Cardiac muscle cell (in vitro differentiated cells and primary cell): ENCODE measurements at regions not wholly inside any gene's neighbourhood (a gene's known extent, or its start where the extent isn't known, plus 50 kb on each side); places are given as distances from the start of the nearest gene placed in this dataset.

ENCODE experiments used
- DNase-seq, 2 donors: peaks; one replicate each; pipeline versions ENCODE4 v3.0.0 to v3.0.0-alpha.2; 2010 to 2017; ENCODE audit warnings: low read depth in 1 of 2, low spot score in 1 of 2
- H3K27ac ChIP-seq: fragments of 200-600 bp; sonication (generic); 2 replicates; pipeline ENCODE4 v1.5.1; 2016
- H3K27me3 ChIP-seq: fragments of 200-600 bp; sonication (generic); 2 replicates; pipeline ENCODE4 v1.6.0; 2016; ENCODE audit warnings: control low read depth
- H3K36me3 ChIP-seq: fragments of 200-600 bp; sonication (generic); 2 replicates; pipeline ENCODE4 v1.5.1; 2016; ENCODE audit warnings: control low read depth
- H3K4me1 ChIP-seq: fragments of 200-600 bp; sonication (generic); 2 replicates; pipeline ENCODE4 v1.8.1; 2017; ENCODE audit warnings: low read depth, mild to moderate bottlenecking, mixed run types
- H3K4me3 ChIP-seq: fragments of 200-600 bp; sonication (generic); 2 replicates; pipeline ENCODE4 v1.5.1; 2016; ENCODE audit warnings: mild to moderate bottlenecking
- H3K9me3 ChIP-seq: fragments of 200-600 bp; sonication (generic); 2 replicates; pipeline ENCODE4 v1.5.1; 2017; ENCODE audit warnings: low read depth, mild to moderate bottlenecking, control low read depth
- CTCF ChIP-seq: IDR thresholded peaks from 2 replicates; pipeline ENCODE4 v1.5.1; 2012; ENCODE audit warnings: low read depth, mild to moderate bottlenecking, low read length

- no peak overlapping the region for H3K27ac ChIP-seq
- H3K4me3 ChIP-seq: no peak overlapping the region
- H3K9me3 ChIP-seq: no peaks in the 10 kb centered on the region
- no peak for TF ChIP-seq CTCF
- DNase-seq: no peak
- H3K36me3 ChIP-seq: no peaks in the 10 kb centered on the region
- no peaks in the 10 kb centered on the region for H3K4me1 ChIP-seq
- H3K27me3 ChIP-seq: no peaks in the 10 kb centered on the region
These were observed 273.8 kb downstream of the RPS6KC1 start for GRCh38 chr1:213324859-213325258.

GRCh38 chr1:213325482-213325881, 274.4 kb downstream of the RPS6KC1 start:
- Histone ChIP-seq H3K9me3 (no peaks in the 10 kb centered on the region), H3K27ac (no peak overlapping the region), H3K27me3 (no peaks in the 10 kb centered on the region), H3K4me1 (no peaks in the 10 kb centered on the region), H3K4me3 (no peak overlapping the region), H3K36me3 (no peaks in the 10 kb centered on the region)
- DNase-seq: no peak
- TF ChIP-seq CTCF: no peak

- TF ChIP-seq CTCF: no peak
- no peaks in the 10 kb centered on the region for H3K36me3 ChIP-seq
- no peaks in the 10 kb centered on the region for H3K9me3 ChIP-seq
- no peaks in the 10 kb centered on the region for H3K27me3 ChIP-seq
- no peak overlapping the region for H3K27ac ChIP-seq
- no peak overlapping the region for H3K4me3 ChIP-seq
- no peaks in the 10 kb centered on the region for H3K4me1 ChIP-seq
- DNase-seq: peak in 1 of 2 donors; percentile 3
These were observed 275.4 kb downstream of the RPS6KC1 start for GRCh38 chr1:213326281-213327016.

- Histone ChIP-seq H3K27me3 (no peaks in the 10 kb centered on the region), H3K4me3 (no peak overlapping the region), H3K9me3 (no peaks in the 10 kb centered on the region), H3K36me3 (no peaks in the 10 kb centered on the region), H3K27ac (no peak overlapping the region), H3K4me1 (no peaks in the 10 kb centered on the region)
- TF ChIP-seq CTCF: no peak
- peak in 1 of 2 donors; percentile 95 for DNase-seq
These were observed 276.1 kb downstream of the RPS6KC1 start for GRCh38 chr1:213327017-213327667.

- no peak for DNase-seq
- Histone ChIP-seq H3K27ac (no peak overlapping the region), H3K27me3 (no peaks in the 10 kb centered on the region), H3K4me3 (no peak overlapping the region), H3K4me1 (no peaks in the 10 kb centered on the region), H3K9me3 (no peaks in the 10 kb centered on the region), H3K36me3 (no peaks in the 10 kb centered on the region)
- no peak for TF ChIP-seq CTCF
These were observed 278.5 kb downstream of the RPS6KC1 start for GRCh38 chr1:213329406-213330008.
